OCI-LY1 (cell line): ENCODE measurements at regions not wholly inside any gene's neighbourhood (a gene's known extent, or its start where the extent isn't known, plus 50 kb on each side); places are given as distances from the start of the nearest gene placed in this dataset.
A peak's percentile ranks its signal among the peaks of the same experiment; 100 is the strongest.
"Not testable (repeated sequence)": the region's sequence is repeated elsewhere in the genome, so short reads cannot be mapped to it uniquely, and the experiment has no call there.

Experiments used
- CTCF ChIP-seq: fragments of 200-600 bp; sonication (generic), shearing (Covaris generic); IDR thresholded peaks from 2 replicates; pipeline ENCODE4 v1.5.1; 2017; ENCODE audit warnings: mild to moderate bottlenecking, antibody characterized with exemption, low read length, moderate library complexity, mixed read lengths
- EZH2 ChIP-seq: fragments of 200-600 bp; sonication (generic), shearing (Covaris generic); IDR thresholded peaks from 2 replicates; pipeline ENCODE4 v1.8.0; 2017; ENCODE audit warnings: borderline replicate concordance, mixed run types, mild to moderate bottlenecking, antibody characterized with exemption, low read length, moderate library complexity, mixed read lengths

GRCh38 chr3:90182291-90182976 is 1075.0 kb downstream of the EPHA3 start:
- TF ChIP-seq EZH2: not testable (repeated sequence)
- peak; percentile 37; the same call in 1 of the 2 replicates for TF ChIP-seq CTCF
